PC-3 (cell line): ENCODE measurements at regions not wholly inside any gene's neighbourhood (a gene's known extent, or its start where the extent isn't known, plus 50 kb on each side); places are given as distances from the start of the nearest gene placed in this dataset.

Experiments
- ATAC-seq: fragments of 200-7000 bp; cut with Tn5 transposase; 2 replicates; pipeline ENCODE4 v1.9.1; 2020; ENCODE audit warnings: mild to moderate bottlenecking, moderate library complexity
- BruUV-seq: library from RNA; stranded (reverse); fragments of 400-500 nt; replicated peaks from 2 replicates; lab custom pipeline; 2021; lab: Mats Ljungman, UMichigan
- CTCF ChIA-PET: fragments of 300-600 bp; sonication (Branson Sonifier 250); formaldehyde crosslinking; loops from one replicate; lab custom pipeline; 2022; ENCODE audit warnings: antibody characterized with exemption; lab: Charles Lee
- POLR2A ChIA-PET: fragments of 300-600 bp; sonication (Branson Sonifier 250); formaldehyde crosslinking; loops from one replicate; lab custom pipeline; 2022; ENCODE audit warnings: antibody characterized with exemption; ENCODE audit not compliant: unreplicated experiment; lab: Charles Lee
- DNase-seq: peaks from one replicate; pipeline ENCODE4 v3.0.0-alpha.2; 2015
- H2AFZ ChIP-seq: fragments of 300-600 bp; sonication (generic); 2 replicates; pipeline ENCODE4 v1.6.0; 2016; ENCODE audit warnings: antibody characterized with exemption, low read length
- H3F3A ChIP-seq: fragments of 300-600 bp; sonication (generic); one replicate; pipeline ENCODE4 v1.6.0; 2017; ENCODE audit warnings: antibody characterized with exemption, low read length, control low read depth, mild to moderate bottlenecking; ENCODE audit not compliant: unreplicated experiment
- H3K27ac ChIP-seq: fragments of 300-600 bp; sonication (generic); 2 replicates; pipeline ENCODE4 v1.5.1; 2016; ENCODE audit warnings: mild to moderate bottlenecking, low read length
- H3K27me3 ChIP-seq: fragments of 300-600 bp; sonication (generic); 2 replicates; pipeline ENCODE4 v1.6.1; 2016; ENCODE audit warnings: low read length, mixed read lengths
- H3K36me3 ChIP-seq: fragments of 300-600 bp; sonication (generic); 2 replicates; pipeline ENCODE4 v1.6.1; 2016; ENCODE audit warnings: low read depth, mixed run types, low read length, mixed read lengths
- H3K4me1 ChIP-seq: fragments of 300-600 bp; sonication (generic); 2 replicates; pipeline ENCODE4 v1.5.1; 2016; ENCODE audit warnings: low read length; ENCODE audit not compliant: insufficient read depth
- H3K4me2 ChIP-seq: fragments of 300-600 bp; sonication (generic); 2 replicates; pipeline ENCODE4 v1.6.0; 2016; ENCODE audit warnings: low read length
- H3K4me3 ChIP-seq: fragments of 300-600 bp; sonication (generic); 2 replicates; pipeline ENCODE4 v1.5.1; 2016; ENCODE audit warnings: mild to moderate bottlenecking, low read length, mixed read lengths
- H3K79me2 ChIP-seq: fragments of 300-600 bp; sonication (generic); 2 replicates; pipeline ENCODE4 v1.6.1; 2017; ENCODE audit warnings: low read length, mixed read lengths
- H3K9ac ChIP-seq: fragments of 300-600 bp; sonication (generic); 2 replicates; pipeline ENCODE4 v1.6.0; 2016; ENCODE audit warnings: mild to moderate bottlenecking, low read length
- H3K9me2 ChIP-seq: fragments of 300-600 bp; sonication (generic); replicated peaks from 2 replicates; pipeline ENCODE4 v1.6.1; 2016; ENCODE audit warnings: mixed run types, low read length, mixed read lengths
- H3K9me3 ChIP-seq: fragments of 300-600 bp; sonication (generic); 2 replicates; pipeline ENCODE4 v1.6.1; 2016; ENCODE audit warnings: low read length, mixed read lengths
- H4K20me1 ChIP-seq: fragments of 300-600 bp; sonication (generic); 2 replicates; pipeline ENCODE4 v1.6.1; 2016; ENCODE audit warnings: low read length, mixed read lengths
- EZH2 ChIP-seq: fragments of 300-600 bp; sonication (generic); IDR thresholded peaks from one replicate; pipeline ENCODE4 v1.6.1; 2017; ENCODE audit warnings: antibody characterized with exemption, mild to moderate bottlenecking, low read length; ENCODE audit not compliant: unreplicated experiment
- EZH2phosphoT487 ChIP-seq: fragments of 300-600 bp; sonication (generic); IDR thresholded peaks from 2 replicates; pipeline ENCODE4 v1.6.1; 2018; ENCODE audit warnings: mild to moderate bottlenecking, antibody characterized with exemption, low read length, borderline replicate concordance
- intact Hi-C: fragments of 100-400 bp; cut with micrococcal nuclease; formaldehyde crosslinking; loops from 2 replicates; pipeline ENCODE4 v1.9.0; 2023
- TF ChIP-seq, protein P1 (sequence below): fragments of 300-600 bp; sonication (generic); conservative IDR thresholded peaks from 2 replicates; pipeline ENCODE4 v1.5.1; 2017; ENCODE audit warnings: antibody characterized with exemption, low read depth, mild to moderate bottlenecking, low read length

DNA sequence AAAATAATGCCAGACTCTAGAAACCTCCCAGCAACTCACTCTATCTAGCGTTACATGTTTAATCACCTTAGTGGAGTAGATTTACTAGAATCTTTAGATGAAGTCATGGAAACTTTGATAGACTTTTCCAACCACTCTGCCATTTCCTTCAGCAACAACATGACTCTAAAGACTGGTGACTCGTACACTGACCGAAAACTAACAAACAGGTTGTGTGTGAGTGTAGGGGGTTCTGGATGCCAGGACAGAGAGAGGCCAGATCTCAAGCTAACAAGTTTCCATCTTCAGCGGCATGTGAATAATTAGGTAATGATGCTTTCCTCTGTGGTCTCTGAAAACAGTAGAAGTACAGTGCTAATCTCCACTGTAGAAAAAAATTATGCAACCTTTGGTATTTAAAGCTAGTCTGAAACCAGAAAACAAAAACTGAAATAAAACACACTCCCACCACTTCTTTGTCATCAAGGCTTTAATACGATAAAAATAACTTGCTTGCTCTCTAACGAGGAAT, 286.4 kb downstream of the PRDM5 start:
- Histone ChIP-seq H2AFZ (no peak overlapping the region), H3K9ac (no peak overlapping the region), H3K9me3 (no peaks in the 10 kb centered on the region), H3K27me3 (no peaks in the 10 kb centered on the region), H3K36me3 (no peaks in the 10 kb centered on the region), H3K27ac (no peak overlapping the region), H3K79me2 (no peaks in the 10 kb centered on the region), H3K4me1 (no peaks in the 10 kb centered on the region), H3K4me3 (no peak overlapping the region), H4K20me1 (no peaks in the 10 kb centered on the region), H3F3A (no peaks in the 10 kb centered on the region), H3K9me2 (no peaks in the 10 kb centered on the region), H3K4me2 (no peak overlapping the region)
- TF ChIP-seq EZH2phosphoT487 = no peak
- TF ChIP-seq EZH2 = no peak
- TF ChIP-seq, protein P1, sequence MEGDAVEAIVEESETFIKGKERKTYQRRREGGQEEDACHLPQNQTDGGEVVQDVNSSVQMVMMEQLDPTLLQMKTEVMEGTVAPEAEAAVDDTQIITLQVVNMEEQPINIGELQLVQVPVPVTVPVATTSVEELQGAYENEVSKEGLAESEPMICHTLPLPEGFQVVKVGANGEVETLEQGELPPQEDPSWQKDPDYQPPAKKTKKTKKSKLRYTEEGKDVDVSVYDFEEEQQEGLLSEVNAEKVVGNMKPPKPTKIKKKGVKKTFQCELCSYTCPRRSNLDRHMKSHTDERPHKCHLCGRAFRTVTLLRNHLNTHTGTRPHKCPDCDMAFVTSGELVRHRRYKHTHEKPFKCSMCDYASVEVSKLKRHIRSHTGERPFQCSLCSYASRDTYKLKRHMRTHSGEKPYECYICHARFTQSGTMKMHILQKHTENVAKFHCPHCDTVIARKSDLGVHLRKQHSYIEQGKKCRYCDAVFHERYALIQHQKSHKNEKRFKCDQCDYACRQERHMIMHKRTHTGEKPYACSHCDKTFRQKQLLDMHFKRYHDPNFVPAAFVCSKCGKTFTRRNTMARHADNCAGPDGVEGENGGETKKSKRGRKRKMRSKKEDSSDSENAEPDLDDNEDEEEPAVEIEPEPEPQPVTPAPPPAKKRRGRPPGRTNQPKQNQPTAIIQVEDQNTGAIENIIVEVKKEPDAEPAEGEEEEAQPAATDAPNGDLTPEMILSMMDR = no peak
- CTCF ChIA-PET = no interaction called here
- ATAC-seq (no peak), DNase-seq (no peak)
- POLR2A ChIA-PET = no interaction called here
- BruUV-seq = no TSS peak
- intact Hi-C loops = no loop called here

DNA sequence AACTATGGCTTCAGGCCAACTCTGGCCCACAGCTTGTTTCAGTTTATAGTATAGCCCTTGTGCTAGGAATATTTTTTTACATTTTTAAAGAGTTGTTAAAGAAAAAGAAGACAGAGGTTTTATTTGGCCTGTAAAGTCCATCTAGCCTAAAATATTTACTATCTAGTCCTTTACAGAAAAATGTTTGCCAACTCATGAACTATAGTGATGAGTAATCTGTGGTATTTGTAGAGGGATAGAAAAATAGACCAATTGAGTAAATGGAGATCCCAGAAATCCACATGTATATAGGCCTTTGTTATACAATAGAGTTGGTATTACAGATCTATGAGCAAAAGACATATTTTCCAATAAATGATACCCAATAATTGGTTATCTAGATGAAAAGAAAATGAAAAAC, 288.7 kb downstream of the PRDM5 start:
- no peaks in the 10 kb centered on the region for H3K9me2 ChIP-seq
- H3K9me3 ChIP-seq = no peaks in the 10 kb centered on the region
- CTCF ChIA-PET = no interaction called here
- no peak overlapping the region for H3K4me2 ChIP-seq
- H3K4me1 ChIP-seq = no peaks in the 10 kb centered on the region
- H3K36me3 ChIP-seq = no peaks in the 10 kb centered on the region
- H3K79me2 ChIP-seq = no peaks in the 10 kb centered on the region
- no peaks in the 10 kb centered on the region for H3K27me3 ChIP-seq
- H3K27ac ChIP-seq = no peak overlapping the region
- TF ChIP-seq, protein P1 = no peak
- TF ChIP-seq EZH2 (no peak), EZH2phosphoT487 (no peak)
- BruUV-seq = no TSS peak
- ATAC-seq (peak; percentile 73), DNase-seq (no peak)
- no peak overlapping the region for H3K9ac ChIP-seq
- H4K20me1 ChIP-seq = no peaks in the 10 kb centered on the region
- H3K4me3 ChIP-seq = no peak overlapping the region
- intact Hi-C loops = no loop called here
- no peak overlapping the region for H2AFZ ChIP-seq
- H3F3A ChIP-seq = no peaks in the 10 kb centered on the region
- POLR2A ChIA-PET = no interaction called here

DNA sequence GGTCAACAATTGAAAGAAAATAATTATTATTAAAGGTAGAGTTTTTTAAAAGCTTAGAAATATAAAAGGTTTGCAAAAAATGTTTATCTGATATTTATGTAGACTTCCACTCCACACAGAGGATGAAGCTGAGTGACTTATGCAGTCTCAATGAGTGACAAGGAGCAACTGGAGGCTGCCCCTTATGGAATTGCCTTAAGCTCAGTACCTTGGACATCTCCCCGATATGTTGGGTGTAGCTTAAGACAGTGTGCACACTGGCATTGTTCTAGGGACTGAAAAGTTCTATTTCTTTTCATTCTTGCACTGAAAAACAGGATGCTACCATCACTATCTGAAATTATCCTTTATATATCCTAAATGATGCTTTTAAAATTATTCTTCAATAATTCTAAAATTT, 292.1 kb downstream of the PRDM5 start:
- Histone ChIP-seq H3K36me3 (no peaks in the 10 kb centered on the region), H3K4me2 (no peak overlapping the region), H3K9me3 (no peaks in the 10 kb centered on the region), H3F3A (no peaks in the 10 kb centered on the region), H3K79me2 (no peaks in the 10 kb centered on the region), H4K20me1 (no peaks in the 10 kb centered on the region), H3K9me2 (no peaks in the 10 kb centered on the region), H3K27ac (no peak overlapping the region), H3K4me1 (no peaks in the 10 kb centered on the region), H2AFZ (no peak overlapping the region), H3K9ac (no peak overlapping the region), H3K27me3 (no peaks in the 10 kb centered on the region), H3K4me3 (no peak overlapping the region)
- ChIA-PET POLR2A (no interaction called here), CTCF (no interaction called here)
- ATAC-seq = no peak
- TF ChIP-seq EZH2phosphoT487 (no peak), EZH2 (no peak)
- TF ChIP-seq, protein P1 = no peak
- intact Hi-C loops = no loop called here
- peak; percentile 2 for DNase-seq
- BruUV-seq = no TSS peak
